ENCODE measurements at regions not wholly inside any gene's neighbourhood (a gene's known extent, or its start where the extent isn't known, plus 50 kb on each side); places are given as distances from the start of the nearest gene placed in this dataset.

DNA sequence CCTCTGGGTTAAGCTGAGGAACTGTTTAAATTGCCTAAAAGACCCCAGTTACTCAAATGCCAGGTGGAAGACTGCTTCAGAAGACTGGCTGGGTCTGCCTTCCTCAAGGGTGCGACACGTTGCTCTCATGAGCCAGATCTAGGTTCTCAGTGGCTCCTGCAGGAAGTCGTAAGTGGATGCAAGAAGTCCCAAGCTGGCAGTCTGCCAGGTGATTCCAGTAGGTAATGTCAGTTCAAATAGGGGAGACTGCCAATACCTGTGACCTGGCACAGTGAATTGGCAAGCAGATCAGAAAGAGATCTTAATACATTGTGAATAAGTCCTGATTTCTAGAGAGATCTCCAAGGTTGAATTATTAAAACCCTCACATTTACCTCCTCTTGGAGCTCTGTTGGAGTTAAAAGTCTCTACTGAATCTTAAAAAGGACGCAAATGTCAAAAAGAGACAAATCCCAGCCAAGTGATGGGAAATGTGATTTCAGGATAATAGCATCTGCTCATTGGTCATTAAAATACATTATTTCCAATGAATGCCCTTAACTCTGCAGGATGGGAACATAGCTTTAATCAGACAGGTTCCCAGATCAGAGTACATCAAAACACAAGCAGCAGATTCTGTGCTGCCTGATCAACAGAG is 98.8 kb upstream of the FRMD6 start:
- H3K79me2 ChIP-seq (ENCODE audit: control insufficient read depth in 1 of 2, insufficient read depth in 2 of 2, low read length in 2 of 2) = no peaks in the 10 kb centered on the region
- H2AK5ac ChIP-seq (ENCODE audit: low read depth, low read length) = no peak overlapping the region
- TF ChIP-seq EGR1 (IDR thresholded peaks at IDR 0.05; ENCODE audit: borderline replicate concordance, low read depth, low read length) = no peak

More for the DNA sequence above, 98.8 kb upstream of the FRMD6 start:
- Histone ChIP-seq H3K9me3 (ENCODE audit: insufficient read depth in 2 of 2, low read depth in 1 of 2, low read length in 1 of 2) (no peaks in the 10 kb centered on the region; a peak in 1 of 4 replicates), H3K27me3 (replicated peaks in 1 of 4; ENCODE audit: control insufficient read depth in 3 of 4, extremely low read depth in 1 of 4, insufficient read depth in 3 of 4, low read length in 3 of 4) (no peaks in the 10 kb centered on the region), H3K14ac (ENCODE audit: insufficient read length) (no peak overlapping the region), H3K27ac (ENCODE audit: low read depth, low read length) (no peak overlapping the region), H3K4me1 (replicated peaks in 1 of 4; ENCODE audit: control insufficient read depth in 3 of 4, insufficient read depth in 4 of 4, low read length in 3 of 4) (no peaks in the 10 kb centered on the region), H2BK5ac (ENCODE audit: low read depth, low read length) (no peak overlapping the region), H3K23ac (ENCODE audit: insufficient read length) (no peak overlapping the region), H2BK12ac (ENCODE audit: low read depth, low read length) (no peak overlapping the region), H4K8ac (ENCODE audit: extremely low read depth, insufficient read depth, low read length) (no peak overlapping the region), H3K4me3 (ENCODE audit: extremely low read depth in 1 of 4, insufficient read depth in 2 of 4, low read depth in 3 of 4, low read length in 4 of 4) (no peak overlapping the region), H4K5ac (ENCODE audit: insufficient read length, low read depth, low read length) (no peak overlapping the region), H3K4ac (replicated peaks; ENCODE audit: insufficient read length, low read depth, low read length) (no peak overlapping the region), H4K91ac (replicated peaks; ENCODE audit: insufficient read length, low read length) (no peak overlapping the region), H2BK120ac (replicated peaks; ENCODE audit: low read depth, low read length) (no peak overlapping the region), H3K79me1 (ENCODE audit: low read depth, low read length) (no peaks in the 10 kb centered on the region), H2BK15ac (ENCODE audit: low read length) (no peak overlapping the region), H3K23me2 (ENCODE audit: low read depth, low read length) (no peaks in the 10 kb centered on the region), H3K4me2 (ENCODE audit: insufficient read depth in 1 of 2, low read depth in 2 of 2, low read length in 2 of 2) (no peak overlapping the region), H3K36me3 (ENCODE audit: control insufficient read depth in 2 of 4, insufficient read depth in 4 of 4, low read length in 3 of 4) (no peaks in the 10 kb centered on the region), H2BK20ac (ENCODE audit: low read length) (no peak overlapping the region), H3K18ac (ENCODE audit: extremely low read depth, low read length) (no peak overlapping the region), H4K20me1 (replicated peaks in 1 of 2; ENCODE audit: control insufficient read depth in 1 of 2, insufficient read depth in 2 of 2, low read length in 2 of 2) (no peaks in the 10 kb centered on the region), H3K56ac (replicated peaks; ENCODE audit: insufficient read length, low read depth, low read length) (no peak overlapping the region), H3K9ac (replicated peaks in 1 of 4; ENCODE audit: extremely low read depth in 1 of 4, low read depth in 3 of 4, low read length in 3 of 4) (no peak overlapping the region), H2AFZ (ENCODE audit: low read length) (no peak overlapping the region)
- no peak for DNase-seq (ENCODE audit: low read depth in 1 of 2, low spot score in 2 of 2)
- POLR2A ChIA-PET (ENCODE audit: partially characterized antibody) = no interaction called here
- no peak for FAIRE-seq
- CTCF ChIA-PET (ENCODE audit: partially characterized antibody) = interaction anchor here (0.9 to 2.0 kb wide), 9 partner anchors 8 to 269 kb away, joined by 3 to 14 read pairs (median 4); no protein-coding TSS in a partner anchor
- WGBS, 2 experiments (ENCODE audit: extremely low coverage in 1 of 2, insufficient coverage in 1 of 2, insufficient read length in 1 of 2, insufficient replicate concordance in 2 of 2, low coverage in 1 of 2, low lambda C conversion rate in 2 of 2, missing lambda C conversion rate in 1 of 2) = 91% methylated on average over 4 of the region's 4 CpGs; no CpG with 5 or more reads in 1 of the 2 experiments

Measured in H1 (cell line).